ENCODE measurements at regions not wholly inside any gene's neighbourhood (a gene's known extent, or its start where the extent isn't known, plus 50 kb on each side); places are given as distances from the start of the nearest gene placed in this dataset.

- TF ChIP-seq, protein P1, sequence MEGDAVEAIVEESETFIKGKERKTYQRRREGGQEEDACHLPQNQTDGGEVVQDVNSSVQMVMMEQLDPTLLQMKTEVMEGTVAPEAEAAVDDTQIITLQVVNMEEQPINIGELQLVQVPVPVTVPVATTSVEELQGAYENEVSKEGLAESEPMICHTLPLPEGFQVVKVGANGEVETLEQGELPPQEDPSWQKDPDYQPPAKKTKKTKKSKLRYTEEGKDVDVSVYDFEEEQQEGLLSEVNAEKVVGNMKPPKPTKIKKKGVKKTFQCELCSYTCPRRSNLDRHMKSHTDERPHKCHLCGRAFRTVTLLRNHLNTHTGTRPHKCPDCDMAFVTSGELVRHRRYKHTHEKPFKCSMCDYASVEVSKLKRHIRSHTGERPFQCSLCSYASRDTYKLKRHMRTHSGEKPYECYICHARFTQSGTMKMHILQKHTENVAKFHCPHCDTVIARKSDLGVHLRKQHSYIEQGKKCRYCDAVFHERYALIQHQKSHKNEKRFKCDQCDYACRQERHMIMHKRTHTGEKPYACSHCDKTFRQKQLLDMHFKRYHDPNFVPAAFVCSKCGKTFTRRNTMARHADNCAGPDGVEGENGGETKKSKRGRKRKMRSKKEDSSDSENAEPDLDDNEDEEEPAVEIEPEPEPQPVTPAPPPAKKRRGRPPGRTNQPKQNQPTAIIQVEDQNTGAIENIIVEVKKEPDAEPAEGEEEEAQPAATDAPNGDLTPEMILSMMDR (IDR thresholded peaks at IDR 0.05) = no peak
- TF ChIP-seq POLR2A (IDR thresholded peaks at IDR 0.05) = no peak
- no peak for TF ChIP-seq POLR2AphosphoS5 (IDR thresholded peaks at IDR 0.05; ENCODE audit: insufficient read depth in 1 of 2, low read depth in 1 of 2)
Measured at GRCh38 chr5:98443881-98444280, 329.6 kb upstream of the RGMB start.
